Heart right ventricle (tissue), 16 donors: ENCODE measurements at regions not wholly inside any gene's neighbourhood (a gene's known extent, or its start where the extent isn't known, plus 50 kb on each side); places are given as distances from the start of the nearest gene placed in this dataset.

ENCODE experiments used
- ATAC-seq, 8 donors: fragments of 200-7000 bp; cut with Tn5 transposase; one replicate each; pipeline ENCODE4 v1.9.1; 2020; ENCODE audit warnings: mild to moderate bottlenecking in 8 of 8, moderate library complexity in 8 of 8, moderate number of reproducible peaks in 1 of 8
- DNase-seq, 2 donors: peaks; one replicate each; pipeline ENCODE4 v3.0.0-alpha.2; 2020
- H3K27ac ChIP-seq, 10 donors: fragments of 200-600 bp; sonication (generic) in 2 of 10; one replicate each; pipeline versions ENCODE4 v1.5.0 to v1.8.0; 2020 to 2022; ENCODE audit warnings: mild to moderate bottlenecking in 3 of 10
- H3K27me3 ChIP-seq, 7 donors: fragments of 200-600 bp; one replicate each; pipeline ENCODE4 v1.8.0; 2021 to 2022; ENCODE audit warnings: mild to moderate bottlenecking in 2 of 7
- H3K36me3 ChIP-seq, 9 donors: fragments of 200-600 bp; sonication (generic) in 1 of 9; one replicate each; pipeline versions ENCODE4 v1.5.0 to v1.8.0; 2020 to 2022; ENCODE audit warnings: mild to moderate bottlenecking in 2 of 9
- H3K4me1 ChIP-seq, 9 donors: fragments of 200-600 bp; sonication (generic) in 1 of 9; one replicate each; pipeline versions ENCODE4 v1.5.0 to v1.8.0; 2020 to 2022; ENCODE audit warnings: mild to moderate bottlenecking in 4 of 9
- H3K4me3 ChIP-seq, 10 donors: fragments of 200-600 bp; sonication (generic) in 2 of 10; one replicate each; pipeline versions ENCODE4 v1.5.0 to v1.8.0; 2020 to 2022; ENCODE audit warnings: mild to moderate bottlenecking in 7 of 10, moderate library complexity in 2 of 10
- H3K9me3 ChIP-seq, 11 donors: fragments of 200-600 bp in 10 of 11; sonication (generic) in 2 of 11; one replicate each; pipeline versions ENCODE4 v1.5.0 to v1.8.0; 2013 to 2022; ENCODE audit warnings: mild to moderate bottlenecking in 2 of 11, control low read depth in 1 of 11, moderate library complexity in 1 of 11
- WGBS, 2 donors: extraction: QIAGEN DNeasy Blood & Tissue Kit; methylation state at CpG; one replicate each; pipeline ENCODE4 v1.1.7; 2013; ENCODE audit warnings: inconsistent platforms in 1 of 2; 5-methylcytosine and 5-hydroxymethylcytosine counted together
- intact Hi-C, 10 donors: fragments of 100-400 bp; cut with DNase I; formaldehyde crosslinking; loops; one replicate each; pipeline versions ENCODE4 v1.11.1 to v1.14.2; 2022
- TF ChIP-seq, protein P1 (sequence below), 9 donors: fragments of 200-600 bp; sonication (generic) in 2 of 9; IDR thresholded peaks; one replicate each; pipeline versions ENCODE4 v1.5.0 to v1.8.0; 2021 to 2022; ENCODE audit warnings: antibody characterized with exemption in 9 of 9, mild to moderate bottlenecking in 5 of 9, moderate library complexity in 1 of 9
- donor health status: Arrhythmogenic right ventricular cardiomyopathy.
- donor health status: ischemic (EF 13 %, LVEDD 7.1; RV severe dilation, severe dysfunction).
- donor health status: healthy with polysubstance abuse.
- donor health status: DM: no; HTN: yes; CAD: no.
- donor health status: DM: no; HTN: no; CAD: no.
- donor health status: ischemic (EF 25% LVEDD 6.9; RV normal size, moderate dysfunction).
- donor health status: ischemic (EF 25% LVEDD 5.7; RV mildly dilated, moderate dysfunction).
- donor health status: healthy.
- donor health status: DM: yes; HTN: yes; CAD: no.
- donor health status: Ischemic cardiomyopathy.
- donor health status: ischemic (EF 35%, LVEDD 5.7; RV mildly dilated, moderate dysfunction).
- donor health status: nonischemic (EF 11% LVEDD 7.7; RV severe dilation, severe dysfunction).
- donor health status: DM: yes; HTN: yes; CAD: no.
- donor health status: PGD.
- donor health status: ischemic (EF 29% LVEDD 5.4; RV normal size, mild dysfunction).
- donor health status: nonischemic (EF 23%, LVEDD 6.1; RV moderate dilation, normal function).

DNA sequence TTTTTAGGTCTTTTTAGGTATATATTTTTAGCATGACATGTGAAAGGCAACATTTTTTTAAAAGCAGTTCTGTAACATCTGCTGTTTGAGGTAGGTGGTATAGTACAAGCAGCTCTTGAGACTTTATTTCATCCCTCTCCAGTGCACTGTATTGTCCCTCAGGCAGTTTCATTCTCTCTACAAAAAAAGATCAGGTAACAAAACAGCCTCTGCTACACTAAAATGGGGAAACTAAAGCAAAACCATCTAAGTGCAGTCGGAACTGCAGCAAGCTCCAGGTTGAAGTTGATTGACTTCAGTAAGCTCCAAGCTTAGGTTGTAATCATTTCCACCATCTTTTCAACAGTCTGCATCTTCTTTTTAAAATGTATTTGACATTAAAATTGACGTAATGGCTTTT is 195.6 kb downstream of the DEPDC1B start:
- WGBS, 2 donors = 87 to 94% methylated on average over 2 of the region's 2 CpGs
- Histone ChIP-seq H3K27me3 (no peaks in the 10 kb centered on the region), H3K4me1 (peaks cover 0 to 8% (median 0%) of the 10 kb centered on the region in 9 donors), H3K4me3 (no peak overlapping the region), H3K36me3 (no peaks in the 10 kb centered on the region), H3K27ac (peak overlapping the region in 1 of 10 donors; percentile 44), H3K9me3 (peaks cover 0 to 4% (median 0%) of the 10 kb centered on the region in 11 donors)
- DNase-seq (no peak), ATAC-seq (no peak)
- TF ChIP-seq, protein P1, sequence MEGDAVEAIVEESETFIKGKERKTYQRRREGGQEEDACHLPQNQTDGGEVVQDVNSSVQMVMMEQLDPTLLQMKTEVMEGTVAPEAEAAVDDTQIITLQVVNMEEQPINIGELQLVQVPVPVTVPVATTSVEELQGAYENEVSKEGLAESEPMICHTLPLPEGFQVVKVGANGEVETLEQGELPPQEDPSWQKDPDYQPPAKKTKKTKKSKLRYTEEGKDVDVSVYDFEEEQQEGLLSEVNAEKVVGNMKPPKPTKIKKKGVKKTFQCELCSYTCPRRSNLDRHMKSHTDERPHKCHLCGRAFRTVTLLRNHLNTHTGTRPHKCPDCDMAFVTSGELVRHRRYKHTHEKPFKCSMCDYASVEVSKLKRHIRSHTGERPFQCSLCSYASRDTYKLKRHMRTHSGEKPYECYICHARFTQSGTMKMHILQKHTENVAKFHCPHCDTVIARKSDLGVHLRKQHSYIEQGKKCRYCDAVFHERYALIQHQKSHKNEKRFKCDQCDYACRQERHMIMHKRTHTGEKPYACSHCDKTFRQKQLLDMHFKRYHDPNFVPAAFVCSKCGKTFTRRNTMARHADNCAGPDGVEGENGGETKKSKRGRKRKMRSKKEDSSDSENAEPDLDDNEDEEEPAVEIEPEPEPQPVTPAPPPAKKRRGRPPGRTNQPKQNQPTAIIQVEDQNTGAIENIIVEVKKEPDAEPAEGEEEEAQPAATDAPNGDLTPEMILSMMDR (IDR thresholded peaks at IDR 0.05) = no peak
- intact Hi-C loops = no loop called here

DNA sequence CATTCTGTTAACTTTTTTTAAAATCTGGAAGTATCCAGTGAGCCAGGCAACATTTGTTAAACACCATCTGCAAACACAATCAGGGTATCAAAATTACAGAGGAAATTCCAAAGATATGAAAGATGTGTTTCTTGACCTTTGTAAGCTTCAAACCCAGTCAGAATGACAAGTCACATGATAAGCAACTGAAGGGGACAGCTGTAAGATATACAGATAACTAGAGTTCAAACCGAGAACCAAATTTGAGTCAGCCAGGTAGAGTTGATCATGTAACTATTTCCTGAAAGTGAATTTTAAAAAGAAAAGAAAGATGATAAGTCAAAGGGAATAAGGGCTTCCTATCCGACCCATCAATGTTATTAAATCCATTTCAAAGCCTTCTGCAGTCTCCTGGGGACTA is 196.2 kb downstream of the DEPDC1B start:
- Histone ChIP-seq H3K4me3 (no peak overlapping the region), H3K27ac (peak overlapping the region in 1 of 10 donors; percentile 44), H3K27me3 (no peaks in the 10 kb centered on the region), H3K36me3 (no peaks in the 10 kb centered on the region), H3K4me1 (peaks cover 0 to 8% (median 0%) of the 10 kb centered on the region in 9 donors), H3K9me3 (peaks cover 0 to 4% (median 0%) of the 10 kb centered on the region in 11 donors)
- peak in 7 of 8 donors; percentile 20 to 94 (median 64) for ATAC-seq
- TF ChIP-seq, protein P1 (IDR thresholded peaks at IDR 0.05) = no peak
- DNase-seq = no peak
- 36 to 39% methylated on average over 2 of the region's 2 CpGs for WGBS, 2 donors
- intact Hi-C loops = no loop called here

DNA sequence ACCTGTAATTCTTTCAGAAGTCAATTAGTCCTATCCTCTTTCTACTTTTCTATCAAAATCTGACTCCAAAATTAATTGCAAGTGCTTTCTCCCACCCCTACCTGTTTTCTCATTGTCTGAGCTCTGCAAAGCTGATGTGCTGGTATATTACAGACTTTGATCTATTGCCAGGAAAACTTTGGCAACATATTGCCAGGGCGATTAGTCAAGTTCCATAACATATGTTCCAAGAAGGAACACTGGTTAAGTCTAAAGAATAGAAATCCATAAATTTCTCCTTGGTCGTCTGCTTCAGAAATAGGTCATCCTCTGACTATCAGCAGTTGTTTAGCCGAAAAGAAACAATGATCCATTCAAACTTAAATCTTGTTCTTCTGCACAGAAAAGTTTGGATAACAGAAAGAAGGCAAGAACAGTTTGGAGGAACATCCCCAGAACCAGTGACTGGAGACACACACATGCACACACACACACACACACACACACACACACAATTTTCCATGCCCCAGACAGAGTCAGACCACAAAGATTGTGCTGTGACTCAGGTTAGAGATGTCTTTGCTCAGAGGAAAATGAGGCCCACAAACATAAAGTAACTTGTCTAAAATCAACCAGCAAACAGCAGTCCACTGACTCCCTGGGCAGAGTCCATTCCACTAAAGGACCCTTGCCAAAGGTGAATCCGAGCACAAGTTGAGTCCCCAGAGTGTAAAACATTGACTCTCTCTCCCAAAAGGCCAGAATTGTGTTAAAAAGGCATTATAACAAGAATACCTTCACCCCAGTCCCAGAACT is 202.1 kb downstream of the DEPDC1B start:
- Histone ChIP-seq H3K36me3 (no peaks in the 10 kb centered on the region), H3K27me3 (no peaks in the 10 kb centered on the region), H3K4me3 (no peak overlapping the region), H3K4me1 (no peaks in the 10 kb centered on the region), H3K27ac (no peak overlapping the region), H3K9me3 (peaks cover 0 to 4% (median 0%) of the 10 kb centered on the region in 11 donors)
- ATAC-seq (no peak), DNase-seq (no peak)
- TF ChIP-seq, protein P1 (IDR thresholded peaks at IDR 0.05) = no peak
- intact Hi-C loops = no loop called here
- WGBS, 2 donors = 69 to 70% methylated on average over 4 of the region's 4 CpGs

- no peak for DNase-seq
- peaks cover 0 to 4% (median 0%) of the 10 kb centered on the region in 11 donors for H3K9me3 ChIP-seq
- no peaks in the 10 kb centered on the region for H3K27me3 ChIP-seq
- no peak overlapping the region for H3K4me3 ChIP-seq
- ATAC-seq = no peak
- no peak overlapping the region for H3K27ac ChIP-seq
- TF ChIP-seq, protein P1 (IDR thresholded peaks at IDR 0.05) = no peak
- intact Hi-C loops = no loop called here
- no peaks in the 10 kb centered on the region for H3K36me3 ChIP-seq
- 74 to 79% methylated on average over 7 of the region's 7 CpGs for WGBS, 2 donors
- no peaks in the 10 kb centered on the region for H3K4me1 ChIP-seq
Measured at GRCh38 chr5:60495644-60496520, 204.1 kb downstream of the DEPDC1B start.
